ENCODE measurements at regions not wholly inside any gene's neighbourhood (a gene's known extent, or its start where the extent isn't known, plus 50 kb on each side); places are given as distances from the start of the nearest gene placed in this dataset.
A peak's percentile ranks its signal among the peaks of the same experiment; 100 is the strongest.

- no peak for DNase-seq (ENCODE audit: low read depth in 2 of 2)
- TF ChIP-seq CTCF (IDR thresholded peaks at IDR 0.05; ENCODE audit: low read depth, low read length): no peak
- H3K4me3 ChIP-seq (replicated peaks in 1 of 2; ENCODE audit: low read depth in 2 of 2, low read length in 2 of 2): no peak overlapping the region
These were observed 158.2 kb upstream of the CPEB2 start for GRCh38 chr4:14844061-14844460.

- DNase-seq (ENCODE audit: low read depth in 2 of 2): no peak
- TF ChIP-seq CTCF (IDR thresholded peaks at IDR 0.05; ENCODE audit: low read depth, low read length): no peak
- no peak overlapping the region for H3K4me3 ChIP-seq (replicated peaks in 1 of 2; ENCODE audit: low read depth in 2 of 2, low read length in 2 of 2)
These were observed 154.1 kb upstream of the CPEB2 start for GRCh38 chr4:14848229-14848628.

GRCh38 chr4:14850455-14851097 lies 151.7 kb upstream of the CPEB2 start:
- no peak for TF ChIP-seq CTCF (IDR thresholded peaks at IDR 0.05; ENCODE audit: low read depth, low read length)
- no peak for DNase-seq (ENCODE audit: low read depth in 2 of 2)
- no peak overlapping the region for H3K4me3 ChIP-seq (replicated peaks in 1 of 2; ENCODE audit: low read depth in 2 of 2, low read length in 2 of 2)

- peak; percentile 78 to 93 for DNase-seq (ENCODE audit: low read depth in 2 of 2)
- no peak for TF ChIP-seq CTCF (IDR thresholded peaks at IDR 0.05; ENCODE audit: low read depth, low read length)
- no peak overlapping the region for H3K4me3 ChIP-seq (replicated peaks in 1 of 2; ENCODE audit: low read depth in 2 of 2, low read length in 2 of 2)
These were observed 148.9 kb upstream of the CPEB2 start for GRCh38 chr4:14853176-14853943.

- no peak for DNase-seq (ENCODE audit: low read depth in 2 of 2)
- no peak overlapping the region for H3K4me3 ChIP-seq (replicated peaks in 1 of 2; ENCODE audit: low read depth in 2 of 2, low read length in 2 of 2)
- no peak for TF ChIP-seq CTCF (IDR thresholded peaks at IDR 0.05; ENCODE audit: low read depth, low read length)
These were observed 146.6 kb upstream of the CPEB2 start for GRCh38 chr4:14855719-14856061.

GRCh38 chr4:14856062-14856933 lies 146.0 kb upstream of the CPEB2 start:
- TF ChIP-seq CTCF (IDR thresholded peaks at IDR 0.05; ENCODE audit: low read depth, low read length): no peak
- DNase-seq (ENCODE audit: low read depth in 2 of 2): peak; percentile 94 to 98
- H3K4me3 ChIP-seq (replicated peaks in 1 of 2; ENCODE audit: low read depth in 2 of 2, low read length in 2 of 2): no peak overlapping the region

Data from cardiac fibroblast (primary cell).